T-helper 1 cell (primary cell): ENCODE measurements at regions not wholly inside any gene's neighbourhood (a gene's known extent, or its start where the extent isn't known, plus 50 kb on each side); places are given as distances from the start of the nearest gene placed in this dataset.
"Not testable (repeated sequence)": the region's sequence is repeated elsewhere in the genome, so short reads cannot be mapped to it uniquely, and the experiment has no call there.

Source experiments
- DNase-seq, 5 donors: peaks; one replicate each; pipeline ENCODE4 v3.0.0-alpha.2; 2012 to 2020

DNA sequence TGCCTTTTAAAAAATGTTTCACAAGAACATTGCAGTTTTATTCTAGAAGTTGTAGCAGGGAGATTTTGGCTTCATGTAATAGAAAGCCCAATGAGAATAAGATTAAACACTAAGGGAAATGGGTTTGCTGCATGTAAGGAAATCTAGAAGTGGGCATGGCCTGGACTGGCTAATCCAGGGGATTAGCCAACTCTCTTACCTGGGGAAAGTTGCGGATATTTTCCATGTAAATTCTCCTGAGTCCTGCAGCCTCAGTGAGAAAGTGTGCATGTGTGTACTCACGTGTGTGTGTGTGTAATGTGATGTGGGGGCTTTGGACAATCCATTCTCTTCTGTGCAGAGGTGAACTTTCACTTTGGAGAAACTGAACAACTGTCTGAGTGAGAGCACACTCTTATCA, 775.1 kb upstream of the TPTE start:
- DNase-seq: not testable (repeated sequence)

DNA sequence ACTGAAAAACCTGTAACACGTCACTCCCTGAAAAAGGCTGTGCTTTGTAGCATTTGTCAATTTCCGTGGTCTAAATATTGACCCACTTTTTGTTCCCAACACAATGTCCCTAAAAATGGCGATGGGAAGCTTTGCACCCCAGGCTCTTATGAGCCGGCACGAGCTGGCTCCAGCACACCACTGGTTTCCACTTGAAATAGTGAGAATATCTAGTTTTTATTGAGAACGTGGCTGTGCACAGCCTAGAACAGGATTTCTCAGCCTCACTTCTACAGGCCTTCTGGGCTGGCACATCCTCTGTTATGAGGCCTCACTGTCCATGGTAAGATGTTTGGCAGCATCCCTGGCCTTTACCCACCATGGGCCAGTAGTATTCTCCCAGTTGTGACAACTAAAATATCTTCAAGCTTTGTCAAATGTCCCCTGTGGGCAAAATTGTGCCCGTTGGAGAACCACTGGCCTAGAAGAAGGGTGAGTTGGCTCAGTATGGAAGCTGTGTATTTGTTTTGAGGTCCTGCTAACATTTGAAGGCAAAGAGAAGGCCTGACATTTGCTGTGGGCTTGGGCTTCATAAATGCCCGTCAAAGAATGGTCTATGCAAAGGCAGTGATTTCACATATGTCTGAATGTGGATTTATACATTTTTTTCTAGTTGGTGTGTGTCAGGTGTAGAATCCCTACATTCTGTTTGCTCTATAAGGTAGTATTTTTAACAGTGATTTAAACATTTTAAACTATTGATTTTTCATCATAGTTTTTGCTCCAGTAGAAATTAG, 774.4 kb upstream of the TPTE start:
- not testable (repeated sequence) for DNase-seq

DNA sequence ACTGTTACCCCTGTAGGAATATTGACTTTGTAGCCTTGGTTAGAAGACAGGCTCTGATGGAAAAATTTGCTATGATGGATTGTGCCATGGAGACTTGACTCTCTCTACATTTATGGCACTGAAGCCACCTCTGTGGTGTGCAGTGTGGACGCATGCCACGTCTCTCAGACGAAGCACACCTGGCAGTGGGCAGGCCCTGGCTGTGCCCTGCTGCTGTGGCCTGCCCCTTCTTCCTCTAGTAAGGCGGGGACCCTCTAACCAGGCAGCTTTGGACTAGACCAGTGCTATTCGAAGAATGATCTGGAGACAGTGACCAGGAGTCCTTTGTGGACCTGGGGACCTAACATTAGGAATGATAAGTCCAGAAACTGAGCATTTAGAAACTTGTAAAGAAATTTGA, 773.5 kb upstream of the TPTE start:
- not testable (repeated sequence) for DNase-seq

DNA sequence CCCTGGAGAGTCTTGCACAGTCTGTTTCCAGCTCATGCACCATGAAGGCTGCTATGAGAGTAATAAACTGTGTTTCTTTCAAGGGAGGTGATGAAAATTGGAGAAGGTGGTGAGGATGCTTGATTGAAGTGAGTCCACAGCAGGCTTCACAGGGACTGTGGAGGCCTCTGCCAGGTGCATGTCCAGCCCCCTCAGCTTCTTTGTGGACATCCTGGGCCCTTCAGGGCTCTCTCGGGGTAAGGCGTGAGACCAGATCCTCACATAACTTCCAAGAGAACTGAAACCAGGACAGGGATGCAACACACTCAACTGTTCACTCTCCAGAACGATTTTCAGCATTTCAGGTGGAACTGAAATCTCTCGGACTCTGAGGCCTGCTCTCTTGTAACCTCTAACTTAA, 772.9 kb upstream of the TPTE start:
- not testable (repeated sequence) for DNase-seq

DNA sequence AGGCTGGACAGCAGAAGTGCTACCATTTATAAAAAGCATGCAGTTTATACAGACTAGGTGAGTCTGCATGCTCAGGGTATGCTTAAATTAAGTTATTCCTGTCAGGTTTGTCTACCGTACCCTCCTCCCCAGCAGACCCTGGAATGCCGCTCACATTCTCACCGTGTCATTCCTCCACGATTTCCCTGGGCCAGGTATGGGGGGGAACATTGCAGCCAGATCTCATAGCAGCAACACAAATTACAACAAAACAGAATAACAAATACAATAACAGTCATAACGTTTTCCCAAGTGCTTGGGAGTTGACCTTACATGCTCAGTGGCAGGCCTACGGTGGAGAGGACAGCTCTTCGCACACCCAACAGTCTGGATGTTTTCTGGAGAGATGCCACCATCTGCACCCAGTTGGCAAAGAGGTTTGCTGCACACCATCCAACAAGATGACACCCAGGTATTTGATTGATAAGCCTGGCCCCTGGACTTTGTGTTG, 771.6 kb upstream of the TPTE start:
- not testable (repeated sequence) for DNase-seq

DNA sequence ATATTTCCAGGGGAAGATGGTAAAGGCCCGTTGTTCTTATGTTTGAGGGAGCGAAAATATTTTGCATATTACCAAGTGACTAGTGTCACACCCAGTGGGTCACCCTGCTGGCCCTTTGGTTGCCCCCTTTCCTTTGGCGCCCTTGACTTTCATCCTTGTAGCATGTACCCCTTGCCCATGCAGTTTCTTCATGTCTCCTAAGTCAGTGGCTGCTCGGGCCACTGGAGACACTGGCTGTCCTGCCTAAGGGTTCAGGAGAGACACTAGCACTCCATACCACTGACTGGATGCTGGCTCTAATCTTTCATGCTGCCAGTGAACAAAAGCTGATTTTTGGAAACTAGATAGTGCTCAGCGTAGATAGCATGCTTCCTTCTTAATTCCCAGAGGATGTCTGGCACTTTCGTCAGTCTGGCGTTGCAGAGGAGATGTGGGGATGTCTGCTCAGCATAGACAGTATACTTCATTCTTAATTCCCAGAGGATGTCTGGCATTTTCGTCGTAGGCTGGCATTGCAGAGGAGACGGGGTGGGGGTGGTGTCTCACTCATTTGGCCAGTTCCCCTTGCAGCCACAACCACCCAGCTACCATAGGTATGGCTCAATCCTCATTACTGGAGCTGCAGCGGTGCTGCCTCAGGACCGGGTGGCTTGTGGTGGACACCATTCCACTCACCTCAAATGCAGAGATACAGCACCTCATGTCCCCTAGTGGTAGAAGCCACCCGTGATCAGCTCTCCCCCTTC, 770.9 kb upstream of the TPTE start:
- DNase-seq: no peak

DNA sequence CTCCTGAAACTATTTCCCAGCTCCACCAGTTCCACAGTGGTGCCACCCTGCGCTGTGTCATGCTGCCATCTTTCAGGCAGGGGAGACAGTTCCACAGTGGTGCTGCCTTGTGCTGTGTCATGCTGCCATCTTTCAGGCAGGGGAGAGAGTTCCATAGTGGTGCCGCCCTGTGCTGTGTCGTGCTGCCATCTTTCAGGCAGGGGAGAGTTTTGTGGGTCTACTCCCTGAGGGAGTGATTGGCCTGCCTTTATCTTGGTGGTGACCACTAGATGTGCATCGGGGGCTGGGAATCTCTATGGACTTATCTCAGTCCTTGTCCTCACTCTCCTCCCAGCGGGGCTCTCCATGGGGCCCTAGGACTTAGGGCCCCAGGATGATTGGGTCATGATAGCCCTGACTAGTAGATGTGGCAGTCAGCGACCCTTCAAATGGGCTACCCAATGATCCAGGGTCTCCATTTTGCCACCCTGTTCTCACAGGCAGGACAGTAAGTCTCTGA, 770.2 kb upstream of the TPTE start:
- DNase-seq: not testable (repeated sequence)

DNA sequence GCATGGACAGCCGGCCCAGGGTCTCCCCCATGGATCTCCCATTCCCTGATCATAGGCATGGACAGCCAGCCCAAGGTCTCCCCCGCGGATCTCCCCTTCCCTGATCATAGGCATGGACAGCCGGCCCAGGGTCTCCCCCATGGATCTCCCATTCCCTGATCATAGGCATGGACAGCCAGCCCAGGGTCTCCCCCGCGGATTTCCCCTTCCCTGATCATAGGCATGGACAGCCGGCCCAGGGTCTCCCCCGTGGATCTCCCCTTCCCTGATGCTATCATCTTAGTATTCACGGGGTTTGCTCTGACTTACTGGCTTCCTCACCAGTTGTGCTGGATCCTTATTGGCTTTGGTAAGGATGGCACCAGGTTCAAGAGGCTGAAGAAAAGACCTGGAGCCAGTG, 769.4 kb upstream of the TPTE start:
- not testable (repeated sequence) for DNase-seq

DNA sequence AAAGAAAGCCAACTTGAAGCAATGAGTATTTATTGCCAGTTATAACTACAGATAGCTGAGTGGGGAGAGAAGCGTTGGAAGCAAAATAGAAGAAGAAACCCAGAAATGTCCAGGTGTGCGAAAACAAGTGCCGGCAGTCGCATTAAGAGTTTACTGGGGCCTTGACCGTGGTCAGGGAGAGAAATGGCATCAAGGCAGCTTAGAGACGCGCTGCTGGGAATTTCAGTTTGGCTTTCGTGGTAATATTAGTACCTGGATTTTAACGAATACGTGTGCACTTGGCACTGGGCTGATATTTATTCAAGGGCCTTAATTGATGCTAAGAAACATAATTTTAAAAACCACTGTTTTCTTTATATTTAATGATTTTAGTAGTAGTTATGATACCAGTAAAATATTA, 767.9 kb upstream of the TPTE start:
- DNase-seq: not testable (repeated sequence)

DNA sequence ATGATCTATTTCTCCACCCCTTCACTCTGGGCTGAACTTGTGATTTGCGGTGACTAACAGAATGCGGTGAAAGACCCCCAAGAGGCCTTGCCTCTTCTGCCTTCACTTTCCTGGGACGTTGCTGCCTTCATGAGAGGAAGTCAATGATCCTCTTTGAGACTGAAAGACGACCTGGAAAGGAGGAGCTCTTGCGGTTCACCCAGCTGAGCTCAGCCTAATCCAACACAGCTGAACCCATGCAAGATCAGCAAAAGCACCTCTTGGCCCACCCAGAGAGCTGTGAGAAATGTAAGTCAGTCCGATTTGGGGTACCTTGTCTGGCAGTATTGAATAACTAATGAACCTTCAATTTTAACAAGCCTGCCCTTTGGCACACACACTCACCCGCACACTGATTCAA, 767.4 kb upstream of the TPTE start:
- DNase-seq: no peak

DNA sequence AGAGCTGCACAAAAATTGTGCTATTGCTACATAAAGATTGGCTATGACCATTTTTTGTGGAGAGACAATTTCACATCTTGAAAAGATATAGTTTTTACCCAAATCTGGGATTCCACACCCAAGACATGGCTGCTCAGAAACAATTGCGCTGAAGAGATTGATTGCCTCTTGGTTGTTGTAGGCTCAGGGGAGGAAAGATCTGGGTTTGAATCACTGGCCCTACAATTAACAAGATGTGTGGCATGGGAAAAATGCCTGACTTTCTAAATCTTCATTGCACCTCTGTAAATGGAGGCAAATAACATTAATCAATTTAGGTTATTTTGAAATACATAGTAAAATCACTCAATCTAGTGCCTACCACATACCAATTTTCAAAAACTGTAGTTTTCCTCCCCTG, 766.9 kb upstream of the TPTE start:
- DNase-seq: not testable (repeated sequence)

DNA sequence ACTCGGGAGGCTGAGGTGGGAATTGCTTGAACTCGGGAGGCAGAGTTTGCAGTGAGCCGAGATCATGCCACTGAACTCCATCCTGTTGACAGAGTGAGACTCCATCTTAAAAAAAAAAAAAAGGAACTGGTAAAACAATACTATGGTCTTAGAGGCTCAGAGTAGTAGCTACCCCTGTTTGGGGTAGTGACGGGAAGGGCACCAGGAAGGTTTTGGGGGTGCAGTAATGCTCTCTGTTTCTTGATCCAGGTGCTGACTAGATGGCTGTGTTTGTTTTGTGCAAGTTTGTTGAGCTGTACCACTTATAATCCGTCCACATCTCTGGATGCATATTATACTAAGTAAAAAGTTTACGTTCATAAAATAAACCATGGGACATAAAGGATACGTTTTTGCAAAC, 765.8 kb upstream of the TPTE start:
- no peak for DNase-seq

DNA sequence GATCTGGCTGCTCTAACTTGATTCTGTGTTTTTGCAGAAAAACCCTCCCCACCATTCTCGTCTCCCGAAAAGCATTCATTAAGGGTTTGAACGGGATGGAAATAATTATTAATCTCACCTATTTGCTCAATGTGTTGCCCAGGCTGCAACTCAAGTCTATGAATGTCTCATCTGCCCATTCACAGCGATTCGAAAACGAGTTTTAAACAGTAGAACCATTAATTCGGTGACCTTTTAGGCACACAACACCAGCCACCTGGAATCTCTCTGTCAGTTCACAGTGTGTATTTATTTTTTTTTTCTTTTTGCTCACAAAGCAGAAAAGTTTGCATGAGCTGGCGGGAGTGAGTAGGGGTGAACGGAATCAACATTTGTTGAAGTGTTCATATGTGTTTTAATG, 764.7 kb upstream of the TPTE start:
- DNase-seq: no peak

DNA sequence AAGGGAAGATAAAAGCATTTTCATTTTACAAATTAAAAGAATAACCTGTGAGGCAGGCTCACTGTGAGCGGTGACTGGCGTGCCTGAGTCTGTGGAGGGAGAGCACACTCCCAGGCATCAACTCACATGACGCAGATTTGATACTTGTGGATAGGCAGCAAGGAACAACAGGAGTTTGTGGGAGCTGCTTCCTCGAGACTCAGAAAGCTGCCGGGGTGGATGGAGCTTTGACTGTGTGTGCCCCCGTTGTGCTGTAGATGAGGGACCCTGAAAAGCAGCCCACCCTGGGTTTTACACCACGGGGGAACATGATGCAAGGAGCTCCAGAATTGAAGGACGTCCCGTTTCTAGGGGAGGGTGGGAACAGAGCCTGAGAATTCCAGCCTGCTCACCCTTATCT, 764.3 kb upstream of the TPTE start:
- not testable (repeated sequence) for DNase-seq

DNA sequence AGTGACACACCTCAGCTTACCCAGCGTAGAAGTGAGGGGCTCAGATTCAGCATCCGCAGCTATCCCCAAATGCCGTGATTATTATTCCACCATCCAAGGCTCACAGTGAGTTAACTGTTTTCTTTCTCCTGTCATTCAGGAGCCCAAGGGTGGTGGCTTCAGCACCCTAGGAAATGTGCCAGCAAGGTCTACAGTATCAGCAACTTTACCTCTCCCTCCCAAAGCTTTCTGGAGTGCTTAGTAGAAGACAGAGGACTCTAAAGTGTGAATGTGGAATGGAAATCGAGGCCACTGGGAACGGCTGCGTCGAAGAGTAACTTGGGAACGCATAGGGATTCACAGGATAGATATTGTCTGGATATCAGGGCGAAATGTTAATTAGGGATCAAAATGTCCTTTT, 763.8 kb upstream of the TPTE start:
- DNase-seq: not testable (repeated sequence)

DNA sequence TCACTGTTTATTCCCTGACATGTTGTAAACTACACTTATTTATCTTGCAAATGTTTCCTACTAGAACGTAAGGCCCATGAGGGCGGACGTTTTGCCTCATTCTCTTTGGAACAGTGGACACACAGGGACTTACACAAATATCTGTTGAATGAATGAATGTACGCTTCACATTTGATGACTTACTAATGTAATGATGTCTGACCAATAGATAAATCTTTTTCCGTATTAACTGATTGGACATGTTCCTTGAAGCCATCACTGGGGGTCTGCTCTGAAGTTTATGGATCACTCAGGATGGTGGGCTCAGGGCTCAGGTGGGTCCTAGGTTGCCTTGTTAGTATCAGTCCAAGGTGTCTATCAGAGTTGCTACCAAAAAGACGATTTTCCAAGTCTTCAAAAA, 763.2 kb upstream of the TPTE start:
- DNase-seq: no peak

DNA sequence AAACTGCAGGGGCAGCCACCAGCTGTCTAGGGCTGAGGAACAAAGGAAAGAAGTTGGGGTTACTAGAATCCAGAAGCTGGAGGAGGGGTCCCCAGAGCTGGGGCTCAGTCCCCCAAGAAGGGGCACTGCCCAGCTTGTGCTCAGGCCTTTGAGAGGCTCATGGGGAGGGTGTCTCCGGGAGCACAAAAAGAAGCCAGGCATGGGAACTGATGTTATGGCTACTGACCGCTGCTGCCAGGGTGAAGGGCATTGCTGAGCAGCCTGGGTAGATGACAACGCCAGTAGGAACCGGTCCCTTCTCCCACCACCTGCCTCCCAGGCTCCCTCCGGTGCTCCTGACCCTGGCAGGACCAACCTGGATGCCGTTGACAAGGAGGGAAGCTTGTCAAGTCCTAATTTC, 762.5 kb upstream of the TPTE start:
- no peak for DNase-seq

DNA sequence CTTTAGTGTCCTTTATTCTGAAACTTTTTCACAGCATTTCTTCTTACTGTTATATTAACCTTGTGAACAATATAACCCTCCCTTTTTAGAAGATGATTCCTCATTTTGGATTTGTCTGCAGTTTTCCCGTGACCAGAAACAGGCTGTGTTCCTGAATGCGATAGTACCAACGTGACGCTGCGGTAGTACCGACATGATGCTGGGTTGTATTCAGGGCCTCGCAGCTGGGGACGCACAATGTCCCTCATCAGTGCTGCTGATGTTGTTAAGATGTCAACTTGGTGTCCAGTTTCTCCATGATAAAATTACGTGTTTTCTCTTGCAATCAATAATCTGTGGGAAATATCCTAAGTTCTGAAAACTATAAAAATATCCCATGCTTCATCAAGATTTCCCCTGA, 761.4 kb upstream of the TPTE start:
- DNase-seq: no peak

DNA sequence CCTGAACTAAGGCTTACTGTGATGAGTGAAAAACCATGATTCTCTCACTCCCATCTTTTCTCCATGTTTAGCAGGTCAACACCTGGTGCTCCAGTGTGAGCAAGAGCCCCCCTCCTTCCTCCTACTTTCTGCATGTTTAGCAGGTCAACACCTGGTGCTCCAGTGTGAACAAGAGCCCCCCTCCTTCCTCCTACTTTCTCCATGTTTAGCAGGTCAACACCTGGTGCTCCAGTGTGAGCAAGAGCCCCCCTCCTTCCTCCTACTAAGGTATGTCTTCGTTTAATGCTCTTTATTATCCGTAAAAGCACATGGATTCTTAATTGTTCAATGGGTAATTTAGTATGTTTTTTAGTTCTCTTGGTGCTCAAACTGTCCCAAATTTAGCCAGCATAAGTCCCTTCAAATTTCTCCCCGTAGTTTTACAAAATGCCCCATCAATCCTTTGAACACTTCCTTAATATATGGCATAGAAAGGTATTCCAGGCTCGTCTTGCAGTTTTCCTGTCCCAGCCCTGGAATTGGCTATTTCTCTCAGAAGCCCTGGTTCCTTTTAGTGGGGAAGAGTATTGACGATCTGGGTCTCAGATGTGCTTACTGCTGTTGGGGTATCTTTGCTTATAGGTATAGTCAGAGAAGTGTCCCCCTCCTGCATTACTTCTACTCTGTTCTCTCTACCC, 760.8 kb upstream of the TPTE start:
- DNase-seq: no peak

DNA sequence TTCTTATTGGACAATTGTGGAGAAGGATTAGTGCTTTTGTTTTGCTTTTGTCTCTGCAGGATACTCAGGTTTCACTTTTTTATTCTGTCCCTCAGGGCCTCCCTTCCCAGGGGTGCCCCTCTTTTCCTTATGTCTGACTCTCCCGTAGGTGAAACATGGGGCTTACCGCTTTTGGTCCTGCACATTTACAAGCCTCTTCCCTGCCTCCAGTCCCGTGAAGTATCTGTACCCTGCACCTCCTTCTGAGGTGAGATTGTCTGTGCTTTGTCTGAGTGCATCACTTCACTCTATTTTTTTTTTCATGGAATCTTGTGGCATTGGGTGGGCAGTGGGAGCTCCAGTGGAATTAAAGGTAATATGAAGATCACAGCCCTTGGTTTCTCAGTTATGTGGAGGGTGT, 758.1 kb upstream of the TPTE start:
- no peak for DNase-seq

DNA sequence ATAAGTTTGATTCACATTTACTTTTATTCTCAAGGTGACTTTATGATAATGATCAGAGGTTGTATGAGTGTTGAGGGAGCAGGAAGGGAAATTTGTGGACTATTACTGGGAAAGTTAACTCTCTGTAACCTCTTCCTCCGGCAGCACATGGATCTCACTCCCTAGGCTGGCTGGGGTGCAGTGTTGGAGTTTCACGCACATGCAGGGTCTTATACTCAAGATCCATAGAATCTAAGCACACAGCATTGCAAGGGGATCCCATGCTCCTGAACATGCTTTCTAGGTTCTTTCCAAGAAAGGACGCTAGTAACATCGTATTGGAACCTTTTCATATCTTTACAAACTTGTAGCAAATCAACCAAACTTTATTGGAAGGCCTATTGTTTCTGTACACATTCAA, 757.6 kb upstream of the TPTE start:
- DNase-seq: no peak

DNA sequence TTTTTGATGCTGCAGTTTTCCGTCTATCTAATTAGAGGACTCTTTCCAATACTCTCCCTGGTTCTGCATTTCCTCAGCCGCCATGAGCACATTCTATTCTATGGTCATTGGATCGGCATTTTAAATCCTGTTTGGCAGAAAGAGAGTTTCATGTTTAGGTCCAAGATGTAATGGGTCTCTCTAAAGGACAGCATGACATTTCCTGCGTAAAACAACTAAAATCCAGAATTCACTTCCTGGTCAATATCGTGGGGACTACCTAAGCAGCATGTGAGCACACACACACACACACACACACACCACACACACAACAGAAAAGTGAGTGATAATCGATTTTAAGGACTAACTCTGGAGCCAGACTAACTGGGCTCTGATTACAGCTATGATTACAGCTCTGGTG, 757.1 kb upstream of the TPTE start:
- DNase-seq: not testable (repeated sequence)

DNA sequence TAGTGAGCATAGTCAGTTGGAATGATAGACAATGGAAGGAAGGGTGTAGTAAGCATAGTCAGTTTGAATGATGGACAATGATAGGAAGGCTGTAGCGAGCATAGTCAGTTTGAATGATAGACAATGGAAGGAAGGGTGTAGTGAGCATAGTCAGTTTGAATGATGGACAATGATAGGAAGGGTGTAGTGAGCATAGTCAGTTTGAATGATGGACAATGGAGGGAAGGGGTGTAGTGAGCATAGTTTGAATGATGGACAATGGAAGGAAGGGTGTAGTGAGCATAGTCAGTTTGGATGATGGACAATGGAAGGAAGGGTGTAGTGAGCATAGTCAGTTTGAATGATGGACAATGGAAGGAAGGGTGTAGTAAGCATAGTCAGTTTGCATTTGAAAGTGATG, 755.8 kb upstream of the TPTE start:
- DNase-seq: not testable (repeated sequence)
